B cell (primary cell): ENCODE measurements at regions not wholly inside any gene's neighbourhood (a gene's known extent, or its start where the extent isn't known, plus 50 kb on each side); places are given as distances from the start of the nearest gene placed in this dataset.

Experiments used
- ATAC-seq: fragments of 200-7000 bp; cut with Tn5 transposase; one replicate; pipeline ENCODE4 v1.10.0; 2021; ENCODE audit warnings: low read depth, mild to moderate bottlenecking, moderate number of reproducible peaks, moderate library complexity
- CTCF ChIA-PET: fragments of 350-600 bp; sonication (Branson Sonifier 250); formaldehyde crosslinking; loops from one replicate; lab custom pipeline; 2021; ENCODE audit warnings: antibody characterized with exemption, inconsistent platforms; lab: Charles Lee
- POLR2A ChIA-PET: fragments of 350-600 bp; sonication (Branson Sonifier 250); formaldehyde crosslinking; loops from one replicate; lab custom pipeline; 2021; ENCODE audit warnings: antibody characterized with exemption; lab: Charles Lee
- DNase-seq: peaks from one replicate; pipeline ENCODE4 v3.0.0; 2013
- H2AFZ ChIP-seq: 2 replicates; pipeline ENCODE4 v1.6.1; 2012; ENCODE audit warnings: mild to moderate bottlenecking, low read depth, low read length; ENCODE audit not compliant: insufficient read depth, poor library complexity, severe bottlenecking
- H3K27ac ChIP-seq, 2 donors: 1 replicate in 1 of 2; 2 replicates in 1 of 2; pipeline ENCODE4 v1.5.1; 2012 to 2013; ENCODE audit warnings: low read length in 2 of 2, mild to moderate bottlenecking in 2 of 2, moderate library complexity in 1 of 2
- H3K27me3 ChIP-seq, 4 experiments: fragments of 200-600 bp in 1 of 4; sonication (generic) in 1 of 4; replicated peaks in 1 of 4; 1 replicate in 2 of 4; 2 replicates in 2 of 4; pipeline versions ENCODE4 v1.6.1 to v1.7.0; 2013 to 2016; ENCODE audit warnings: low read length in 3 of 4, mild to moderate bottlenecking in 2 of 4, mixed read lengths in 1 of 4, moderate library complexity in 1 of 4; ENCODE audit not compliant: insufficient read depth in 4 of 4, control insufficient read depth in 3 of 4; ENCODE audit errors: control extremely low read depth in 1 of 4
- H3K36me3 ChIP-seq, 2 experiments: replicated peaks in 1 of 2; 1 replicate in 1 of 2; 2 replicates in 1 of 2; pipeline versions ENCODE4 v1.6.1 to v1.7.1; 2013; ENCODE audit warnings: low read length in 1 of 2; ENCODE audit not compliant: insufficient read depth in 2 of 2, control insufficient read depth in 1 of 2; ENCODE audit errors: control extremely low read depth in 1 of 2, extremely low read depth in 1 of 2
- H3K4me1 ChIP-seq, 2 donors: fragments of 200-600 bp in 1 of 2; sonication (generic) in 1 of 2; 1 replicate in 1 of 2; 2 replicates in 1 of 2; pipeline versions ENCODE4 v1.5.1 to v1.6.1; 2013 to 2017; ENCODE audit warnings: low read length in 2 of 2; ENCODE audit not compliant: control insufficient read depth in 2 of 2, insufficient read depth in 2 of 2
- H3K4me2 ChIP-seq: replicated peaks from 2 replicates; pipeline ENCODE3; 2012; ENCODE audit warnings: mild to moderate bottlenecking, low read depth, low read length; ENCODE audit not compliant: poor library complexity, severe bottlenecking
- H3K4me3 ChIP-seq, 5 experiments: fragments of 200-600 bp in 1 of 5; sonication (generic) in 1 of 5; 1 replicate in 3 of 5; 2 replicates in 2 of 5; pipeline versions ENCODE4 v1.5.1 to v1.7.0; 2011 to 2016; ENCODE audit warnings: low read length in 4 of 5, mild to moderate bottlenecking in 4 of 5, low read depth in 2 of 5, control low read depth in 1 of 5, moderate library complexity in 1 of 5; ENCODE audit not compliant: insufficient read depth in 1 of 5; ENCODE audit errors: control extremely low read depth in 1 of 5, extremely low read depth in 1 of 5
- H3K79me2 ChIP-seq: fragments of 200-600 bp; sonication (generic); one replicate; pipeline ENCODE4 v1.6.0; 2016; ENCODE audit warnings: low read length; ENCODE audit not compliant: control insufficient read depth, insufficient read depth
- H3K9ac ChIP-seq: fragments of 200-600 bp; sonication (generic); 2 replicates; pipeline ENCODE4 v1.6.1; 2017; ENCODE audit warnings: mild to moderate bottlenecking, low read length, moderate library complexity
- H3K9me3 ChIP-seq, 3 donors: one replicate each; pipeline versions ENCODE4 v1.6.1 to v1.7.1; 2013; ENCODE audit warnings: low read length in 2 of 3; ENCODE audit not compliant: control insufficient read depth in 2 of 3, insufficient read depth in 1 of 3; ENCODE audit errors: control extremely low read depth in 1 of 3
- H4K20me1 ChIP-seq: 2 replicates; pipeline ENCODE4 v1.6.0; 2012; ENCODE audit warnings: mild to moderate bottlenecking, low read length; ENCODE audit not compliant: insufficient read depth, control insufficient read depth, poor library complexity, severe bottlenecking
- H3K27ac Mint-ChIP-seq: one replicate; pipeline ENCODE4 v1.8.0; 2021; ENCODE audit warnings: mixed read lengths
- H3K27me3 Mint-ChIP-seq: one replicate; pipeline ENCODE4 v1.8.0; 2021; ENCODE audit warnings: mixed read lengths
- H3K4me1 Mint-ChIP-seq: one replicate; pipeline ENCODE4 v1.8.0; 2021; ENCODE audit warnings: mixed read lengths
- H3K4me3 Mint-ChIP-seq: one replicate; pipeline ENCODE4 v1.8.0; 2021; ENCODE audit warnings: mixed read lengths
- H3K9me3 Mint-ChIP-seq: one replicate; pipeline ENCODE4 v1.8.0; 2022; ENCODE audit warnings: mixed read lengths; ENCODE audit not compliant: insufficient read depth
- EZH2 ChIP-seq: IDR thresholded peaks from 2 replicates; pipeline ENCODE4 v1.6.1; 2012; ENCODE audit warnings: borderline replicate concordance, low read depth, mild to moderate bottlenecking, moderate library complexity, low read length; ENCODE audit not compliant: insufficient read depth, poor library complexity, severe bottlenecking
- WGBS: methylation state at CpG from one replicate; pipeline ENCODE4 v1.1.5; 2013; ENCODE audit warnings: missing lambda C conversion rate; ENCODE audit not compliant: insufficient coverage; 5-methylcytosine and 5-hydroxymethylcytosine counted together
- intact Hi-C: fragments of 100-400 bp; cut with micrococcal nuclease; formaldehyde crosslinking; loops from one replicate; pipeline ENCODE4 v1.10.0; 2022
- TF ChIP-seq, protein P1 (sequence below): fragments of 200-600 bp; IDR thresholded peaks from one replicate; pipeline ENCODE4 v1.8.0; 2022; ENCODE audit warnings: antibody characterized with exemption, mild to moderate bottlenecking

DNA sequence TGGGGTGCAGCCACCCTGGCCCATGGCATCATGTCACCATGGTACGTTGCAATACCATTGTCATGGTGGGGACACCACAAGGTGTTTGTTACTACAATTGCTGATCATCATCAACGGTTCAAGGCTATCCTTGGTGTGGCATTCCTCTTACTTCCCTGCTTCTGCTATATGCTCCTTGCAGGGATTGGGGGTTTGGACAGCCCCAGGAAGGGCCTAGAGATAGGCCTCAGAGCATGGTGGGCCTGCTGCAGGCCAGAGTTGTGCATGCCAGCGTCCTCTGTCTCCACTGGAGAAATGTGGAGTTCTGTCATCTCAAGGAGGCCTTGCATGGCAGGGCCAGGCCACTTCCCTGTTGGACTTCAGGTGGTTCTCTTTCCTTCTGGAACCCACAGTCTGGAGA lies 234.6 kb upstream of the MKI67 start:
- Histone ChIP-seq H2AFZ (no peak overlapping the region), H4K20me1 (no peaks in the 10 kb centered on the region), H3K4me1 (no peaks in the 10 kb centered on the region), H3K27ac (no peak overlapping the region), H3K36me3 (no peaks in the 10 kb centered on the region), H3K4me2 (no peak overlapping the region), H3K79me2 (no peaks in the 10 kb centered on the region), H3K9me3 (peaks cover 0 to 7% (median 0%) of the 10 kb centered on the region in 3 donors), H3K4me3 (no peak overlapping the region), H3K27me3 (no peaks in the 10 kb centered on the region), H3K9ac (no peak overlapping the region)
- TF ChIP-seq, protein P1, sequence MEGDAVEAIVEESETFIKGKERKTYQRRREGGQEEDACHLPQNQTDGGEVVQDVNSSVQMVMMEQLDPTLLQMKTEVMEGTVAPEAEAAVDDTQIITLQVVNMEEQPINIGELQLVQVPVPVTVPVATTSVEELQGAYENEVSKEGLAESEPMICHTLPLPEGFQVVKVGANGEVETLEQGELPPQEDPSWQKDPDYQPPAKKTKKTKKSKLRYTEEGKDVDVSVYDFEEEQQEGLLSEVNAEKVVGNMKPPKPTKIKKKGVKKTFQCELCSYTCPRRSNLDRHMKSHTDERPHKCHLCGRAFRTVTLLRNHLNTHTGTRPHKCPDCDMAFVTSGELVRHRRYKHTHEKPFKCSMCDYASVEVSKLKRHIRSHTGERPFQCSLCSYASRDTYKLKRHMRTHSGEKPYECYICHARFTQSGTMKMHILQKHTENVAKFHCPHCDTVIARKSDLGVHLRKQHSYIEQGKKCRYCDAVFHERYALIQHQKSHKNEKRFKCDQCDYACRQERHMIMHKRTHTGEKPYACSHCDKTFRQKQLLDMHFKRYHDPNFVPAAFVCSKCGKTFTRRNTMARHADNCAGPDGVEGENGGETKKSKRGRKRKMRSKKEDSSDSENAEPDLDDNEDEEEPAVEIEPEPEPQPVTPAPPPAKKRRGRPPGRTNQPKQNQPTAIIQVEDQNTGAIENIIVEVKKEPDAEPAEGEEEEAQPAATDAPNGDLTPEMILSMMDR: no peak
- TF ChIP-seq EZH2: no peak
- DNase-seq: no peak
- CTCF ChIA-PET: no interaction called here
- H3K4me1 Mint-ChIP-seq: no peaks in the 10 kb centered on the region
- intact Hi-C loops: no loop called here
- POLR2A ChIA-PET: no interaction called here
- no peaks in the 10 kb centered on the region for H3K27me3 Mint-ChIP-seq
- H3K9me3 Mint-ChIP-seq: no peaks in the 10 kb centered on the region
- ATAC-seq: no peak
- 71% methylated on average over 3 of the region's 3 CpGs for whole genome bisulfite sequencing
- H3K27ac Mint-ChIP-seq: no peak overlapping the region
- H3K4me3 Mint-ChIP-seq: no peak overlapping the region

DNA sequence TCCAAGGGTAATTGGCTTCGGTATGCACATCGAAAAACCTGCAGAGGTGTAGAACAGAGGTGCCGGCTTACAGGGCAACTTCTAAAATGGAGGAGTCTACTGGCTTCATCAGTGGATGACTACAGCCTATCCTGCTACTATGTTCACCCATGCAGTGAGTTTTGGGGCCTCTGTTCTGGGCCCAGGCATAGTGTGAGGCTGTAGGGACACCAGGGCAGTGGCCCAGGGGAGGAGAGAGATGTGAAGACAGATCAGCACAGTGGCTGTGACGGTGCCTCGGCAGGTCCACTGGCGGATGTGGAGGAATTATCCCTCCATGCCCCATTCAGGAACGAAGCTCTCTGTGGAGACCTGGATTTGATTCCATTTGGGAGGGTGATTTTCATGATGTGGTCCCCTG lies 235.3 kb upstream of the MKI67 start:
- no peaks in the 10 kb centered on the region for H3K79me2 ChIP-seq
- ATAC-seq (no peak), DNase-seq (no peak)
- no peak overlapping the region for H3K4me3 ChIP-seq
- 100% methylated on average over 3 of the region's 7 CpGs for WGBS
- no peaks in the 10 kb centered on the region for H3K27me3 ChIP-seq
- H3K4me1 Mint-ChIP-seq: no peaks in the 10 kb centered on the region
- no peak overlapping the region for H2AFZ ChIP-seq
- H3K4me2 ChIP-seq: no peak overlapping the region
- TF ChIP-seq EZH2: no peak
- TF ChIP-seq, protein P1: no peak
- peaks cover 0 to 7% (median 0%) of the 10 kb centered on the region in 3 donors for H3K9me3 ChIP-seq
- H3K9ac ChIP-seq: no peak overlapping the region
- no peaks in the 10 kb centered on the region for H4K20me1 ChIP-seq
- no peaks in the 10 kb centered on the region for H3K4me1 ChIP-seq
- CTCF ChIA-PET: no interaction called here
- no peaks in the 10 kb centered on the region for H3K9me3 Mint-ChIP-seq
- no peak overlapping the region for H3K27ac Mint-ChIP-seq
- intact Hi-C loops: no loop called here
- no peaks in the 10 kb centered on the region for H3K36me3 ChIP-seq
- H3K27me3 Mint-ChIP-seq: no peaks in the 10 kb centered on the region
- no peak overlapping the region for H3K4me3 Mint-ChIP-seq
- no peak overlapping the region for H3K27ac ChIP-seq
- POLR2A ChIA-PET: no interaction called here
